ENCODE measurements at regions not wholly inside any gene's neighbourhood (a gene's known extent, or its start where the extent isn't known, plus 50 kb on each side); places are given as distances from the start of the nearest gene placed in this dataset.

- H3K4me3 Mint-ChIP-seq: no peak overlapping the region
- intact Hi-C loops (cut with micrococcal nuclease): no loop called here
- H3K36me3 Mint-ChIP-seq: no peaks in the 10 kb centered on the region
- H3K27ac ChIP-seq (ENCODE audit: low read depth, low read length): no peak overlapping the region
- H3K9me3 ChIP-seq (ENCODE audit: control insufficient read depth in 1 of 2, low read length in 2 of 2): no peaks in the 10 kb centered on the region
- H3K27me3 Mint-ChIP-seq: no peaks in the 10 kb centered on the region
- no peaks in the 10 kb centered on the region for H3K4me1 Mint-ChIP-seq
- no peaks in the 10 kb centered on the region for H3K36me3 ChIP-seq (ENCODE audit: insufficient read depth, low read length)
- ChIA-PET POLR2A (ENCODE audit: partially characterized antibody) (no interaction called here), CTCF (ENCODE audit: partially characterized antibody) (no interaction called here)
- no peaks in the 10 kb centered on the region for H3K27me3 ChIP-seq (ENCODE audit: insufficient read depth, low read length)
- H3K9me3 Mint-ChIP-seq: peaks cover 0 to 7% (median 0%) of the 10 kb centered on the region in 8 donors
- H3K4me3 ChIP-seq (ENCODE audit: low read length in 2 of 2): no peak overlapping the region
- DNase-seq: no peak
- H3K27ac Mint-ChIP-seq: peak overlapping the region in 1 of 7 donors; percentile 55
- no peaks in the 10 kb centered on the region for H3K4me1 ChIP-seq (ENCODE audit: insufficient read depth, low read length)
Measured at GRCh38 chr6:21777846-21778245, 184.3 kb downstream of the SOX4 start.

- CTCF ChIA-PET (ENCODE audit: partially characterized antibody): no interaction called here
Measured at GRCh38 chr6:21780141-21780540, 186.6 kb downstream of the SOX4 start.

GRCh38 chr6:21780679-21781078, 187.1 kb downstream of the SOX4 start:
- CTCF ChIA-PET (ENCODE audit: partially characterized antibody): no interaction called here
- intact Hi-C loops (cut with micrococcal nuclease): no loop called here
- Mint-ChIP-seq H3K27ac (no peak overlapping the region), H3K27me3 (no peaks in the 10 kb centered on the region), H3K36me3 (no peaks in the 10 kb centered on the region), H3K9me3 (peaks cover 0 to 8% (median 0%) of the 10 kb centered on the region in 8 donors), H3K4me1 (no peaks in the 10 kb centered on the region), H3K4me3 (no peak overlapping the region)
- DNase-seq: no peak
- Histone ChIP-seq H3K27me3 (ENCODE audit: insufficient read depth, low read length) (no peaks in the 10 kb centered on the region), H3K4me3 (ENCODE audit: low read length in 2 of 2) (no peak overlapping the region), H3K4me1 (ENCODE audit: insufficient read depth, low read length) (no peaks in the 10 kb centered on the region), H3K27ac (ENCODE audit: low read depth, low read length) (no peak overlapping the region), H3K36me3 (ENCODE audit: insufficient read depth, low read length) (no peaks in the 10 kb centered on the region), H3K9me3 (ENCODE audit: control insufficient read depth in 1 of 2, low read length in 2 of 2) (no peaks in the 10 kb centered on the region)
- POLR2A ChIA-PET (ENCODE audit: partially characterized antibody): no interaction called here

More at GRCh38 chr6:21780141-21780540, 186.6 kb downstream of the SOX4 start:
- POLR2A ChIA-PET (ENCODE audit: partially characterized antibody): no interaction called here
- no peaks in the 10 kb centered on the region for H3K27me3 Mint-ChIP-seq
- intact Hi-C loops (cut with micrococcal nuclease): no loop called here
- Histone ChIP-seq H3K4me3 (ENCODE audit: low read length in 2 of 2) (no peak overlapping the region), H3K27ac (ENCODE audit: low read depth, low read length) (no peak overlapping the region), H3K9me3 (ENCODE audit: control insufficient read depth in 1 of 2, low read length in 2 of 2) (no peaks in the 10 kb centered on the region), H3K36me3 (ENCODE audit: insufficient read depth, low read length) (no peaks in the 10 kb centered on the region), H3K27me3 (ENCODE audit: insufficient read depth, low read length) (no peaks in the 10 kb centered on the region), H3K4me1 (ENCODE audit: insufficient read depth, low read length) (no peaks in the 10 kb centered on the region)
- H3K4me1 Mint-ChIP-seq: no peaks in the 10 kb centered on the region
- no peak overlapping the region for H3K4me3 Mint-ChIP-seq
- H3K36me3 Mint-ChIP-seq: no peaks in the 10 kb centered on the region
- no peak overlapping the region for H3K27ac Mint-ChIP-seq
- peaks cover 0 to 9% (median 0%) of the 10 kb centered on the region in 8 donors for H3K9me3 Mint-ChIP-seq
- DNase-seq: no peak

- no peak overlapping the region for H3K27ac ChIP-seq (ENCODE audit: low read depth, low read length)
- intact Hi-C loops (cut with micrococcal nuclease): no loop called here
- Mint-ChIP-seq H3K4me1 (no peaks in the 10 kb centered on the region), H3K4me3 (no peak overlapping the region), H3K9me3 (peaks cover 0 to 5% (median 0%) of the 10 kb centered on the region in 8 donors), H3K27me3 (no peaks in the 10 kb centered on the region), H3K36me3 (no peaks in the 10 kb centered on the region), H3K27ac (no peak overlapping the region)
- H3K27me3 ChIP-seq (ENCODE audit: insufficient read depth, low read length): no peaks in the 10 kb centered on the region
- DNase-seq: no peak
- H3K4me1 ChIP-seq (ENCODE audit: insufficient read depth, low read length): no peaks in the 10 kb centered on the region
- POLR2A ChIA-PET (ENCODE audit: partially characterized antibody): no interaction called here
- H3K4me3 ChIP-seq (ENCODE audit: low read length in 2 of 2): no peak overlapping the region
- no peaks in the 10 kb centered on the region for H3K36me3 ChIP-seq (ENCODE audit: insufficient read depth, low read length)
- CTCF ChIA-PET (ENCODE audit: partially characterized antibody): no interaction called here
- no peaks in the 10 kb centered on the region for H3K9me3 ChIP-seq (ENCODE audit: control insufficient read depth in 1 of 2, low read length in 2 of 2)
Measured at GRCh38 chr6:21781128-21781527, 187.6 kb downstream of the SOX4 start.

GRCh38 chr6:21785164-21785563, 191.6 kb downstream of the SOX4 start:
- H3K36me3 Mint-ChIP-seq: no peaks in the 10 kb centered on the region
- no peaks in the 10 kb centered on the region for H3K4me1 Mint-ChIP-seq
- no peaks in the 10 kb centered on the region for H3K4me1 ChIP-seq (ENCODE audit: insufficient read depth, low read length)
- peaks cover 0 to 3% (median 0%) of the 10 kb centered on the region in 8 donors for H3K9me3 Mint-ChIP-seq
- no peaks in the 10 kb centered on the region for H3K9me3 ChIP-seq (ENCODE audit: control insufficient read depth in 1 of 2, low read length in 2 of 2)
- DNase-seq: no peak
- intact Hi-C loops (cut with micrococcal nuclease): no loop called here
- H3K27me3 Mint-ChIP-seq: no peaks in the 10 kb centered on the region
- no peak overlapping the region for H3K4me3 ChIP-seq (ENCODE audit: low read length in 2 of 2)
- ChIA-PET CTCF (ENCODE audit: partially characterized antibody) (interaction anchor here (0.9 kb wide), 1 partner anchor 13 kb away, joined by 3 read pairs; no protein-coding TSS in a partner anchor), POLR2A (ENCODE audit: partially characterized antibody) (no interaction called here)
- H3K27me3 ChIP-seq (ENCODE audit: insufficient read depth, low read length): no peaks in the 10 kb centered on the region
- no peak overlapping the region for H3K4me3 Mint-ChIP-seq
- H3K36me3 ChIP-seq (ENCODE audit: insufficient read depth, low read length): no peaks in the 10 kb centered on the region
- no peak overlapping the region for H3K27ac Mint-ChIP-seq
- no peak overlapping the region for H3K27ac ChIP-seq (ENCODE audit: low read depth, low read length)

- intact Hi-C loops (cut with micrococcal nuclease): no loop called here
- no peak overlapping the region for H3K4me3 ChIP-seq (ENCODE audit: low read length in 2 of 2)
- H3K4me1 Mint-ChIP-seq: no peaks in the 10 kb centered on the region
- H3K9me3 ChIP-seq (ENCODE audit: control insufficient read depth in 1 of 2, low read length in 2 of 2): no peaks in the 10 kb centered on the region
- no peak overlapping the region for H3K4me3 Mint-ChIP-seq
- DNase-seq: no peak
- peaks cover 0 to 2% (median 0%) of the 10 kb centered on the region in 8 donors for H3K9me3 Mint-ChIP-seq
- H3K27ac Mint-ChIP-seq: no peak overlapping the region
- no peak overlapping the region for H3K27ac ChIP-seq (ENCODE audit: low read depth, low read length)
- no peaks in the 10 kb centered on the region for H3K4me1 ChIP-seq (ENCODE audit: insufficient read depth, low read length)
- H3K36me3 ChIP-seq (ENCODE audit: insufficient read depth, low read length): no peaks in the 10 kb centered on the region
- ChIA-PET POLR2A (ENCODE audit: partially characterized antibody) (no interaction called here), CTCF (ENCODE audit: partially characterized antibody) (no interaction called here)
- no peaks in the 10 kb centered on the region for H3K27me3 Mint-ChIP-seq
- H3K36me3 Mint-ChIP-seq: no peaks in the 10 kb centered on the region
- no peaks in the 10 kb centered on the region for H3K27me3 ChIP-seq (ENCODE audit: insufficient read depth, low read length)
Measured at GRCh38 chr6:21791056-21791455, 197.5 kb downstream of the SOX4 start.

- DNase-seq: no peak
- H3K4me1 Mint-ChIP-seq: no peaks in the 10 kb centered on the region
- no peaks in the 10 kb centered on the region for H3K9me3 ChIP-seq (ENCODE audit: control insufficient read depth in 1 of 2, low read length in 2 of 2)
- H3K4me3 Mint-ChIP-seq: no peak overlapping the region
- ChIA-PET POLR2A (ENCODE audit: partially characterized antibody) (no interaction called here), CTCF (ENCODE audit: partially characterized antibody) (no interaction called here)
- no peaks in the 10 kb centered on the region for H3K36me3 Mint-ChIP-seq
- H3K36me3 ChIP-seq (ENCODE audit: insufficient read depth, low read length): no peaks in the 10 kb centered on the region
- no peak overlapping the region for H3K27ac ChIP-seq (ENCODE audit: low read depth, low read length)
- intact Hi-C loops (cut with micrococcal nuclease): no loop called here
- peaks cover 0 to 2% (median 0%) of the 10 kb centered on the region in 8 donors for H3K9me3 Mint-ChIP-seq
- H3K27ac Mint-ChIP-seq: no peak overlapping the region
- H3K4me1 ChIP-seq (ENCODE audit: insufficient read depth, low read length): no peaks in the 10 kb centered on the region
- H3K27me3 Mint-ChIP-seq: no peaks in the 10 kb centered on the region
- H3K27me3 ChIP-seq (ENCODE audit: insufficient read depth, low read length): no peaks in the 10 kb centered on the region
- no peak overlapping the region for H3K4me3 ChIP-seq (ENCODE audit: low read length in 2 of 2)
Measured at GRCh38 chr6:21791581-21791980, 198.0 kb downstream of the SOX4 start.

GRCh38 chr6:21792177-21792576, 198.6 kb downstream of the SOX4 start:
- H3K27ac ChIP-seq (ENCODE audit: low read depth, low read length): no peak overlapping the region
- no peaks in the 10 kb centered on the region for H3K36me3 ChIP-seq (ENCODE audit: insufficient read depth, low read length)
- no peaks in the 10 kb centered on the region for H3K4me1 ChIP-seq (ENCODE audit: insufficient read depth, low read length)
- intact Hi-C loops (cut with micrococcal nuclease): no loop called here
- Mint-ChIP-seq H3K4me1 (no peaks in the 10 kb centered on the region), H3K36me3 (no peaks in the 10 kb centered on the region), H3K27ac (no peak overlapping the region), H3K4me3 (no peak overlapping the region), H3K27me3 (no peaks in the 10 kb centered on the region), H3K9me3 (peaks cover 0 to 2% (median 0%) of the 10 kb centered on the region in 8 donors)
- ChIA-PET POLR2A (ENCODE audit: partially characterized antibody) (no interaction called here), CTCF (ENCODE audit: partially characterized antibody) (no interaction called here)
- H3K4me3 ChIP-seq (ENCODE audit: low read length in 2 of 2): no peak overlapping the region
- DNase-seq: no peak
- no peaks in the 10 kb centered on the region for H3K27me3 ChIP-seq (ENCODE audit: insufficient read depth, low read length)
- H3K9me3 ChIP-seq (ENCODE audit: control insufficient read depth in 1 of 2, low read length in 2 of 2): no peaks in the 10 kb centered on the region
